ENCODE measurements at regions not wholly inside any gene's neighbourhood (a gene's known extent, or its start where the extent isn't known, plus 50 kb on each side); places are given as distances from the start of the nearest gene placed in this dataset.

GRCh38 chr9:107733523-107733894 lies 243.9 kb upstream of the KLF4 start:
- peak overlapping the region; percentile 19; the same call in 1 of the 2 replicates for H3K4me3 ChIP-seq (ENCODE audit: low read depth, low read length)
- CTCF ChIA-PET = interaction anchor here (0.8 to 1.3 kb wide), 2 partner anchors 15 to 268 kb away, joined by 4 to 5 read pairs; no protein-coding TSS in a partner anchor
- POLR2A ChIA-PET = interaction anchor here (1.2 kb wide), 1 partner anchor 18 kb away, joined by 4 read pairs; no protein-coding TSS in a partner anchor
- TF ChIP-seq CTCF (IDR thresholded peaks at IDR 0.05; ENCODE audit: insufficient read depth, low read length, missing control alignments) = no peak
- DNase-seq (ENCODE audit: low read depth, low spot score) = no peak

- POLR2A ChIA-PET = interaction anchor here (1.2 kb wide), 1 partner anchor 18 kb away, joined by 4 read pairs; no protein-coding TSS in a partner anchor
- H3K4me3 ChIP-seq (ENCODE audit: low read depth, low read length) = peak overlapping the region; percentile 19; the same call in 1 of the 2 replicates
- CTCF ChIA-PET = interaction anchor here (1.3 kb wide), 1 partner anchor 267 kb away, joined by 4 read pairs; no protein-coding TSS in a partner anchor
- no peak for DNase-seq (ENCODE audit: low read depth, low spot score)
- TF ChIP-seq CTCF (IDR thresholded peaks at IDR 0.05; ENCODE audit: insufficient read depth, low read length, missing control alignments) = no peak
Observed at GRCh38 chr9:107732781-107733522, 243.4 kb upstream of the KLF4 start.

- POLR2A ChIA-PET = no interaction called here
- no peak for DNase-seq (ENCODE audit: low read depth, low spot score)
- H3K4me3 ChIP-seq (ENCODE audit: low read depth, low read length) = no peak overlapping the region
- no peak for TF ChIP-seq CTCF (IDR thresholded peaks at IDR 0.05; ENCODE audit: insufficient read depth, low read length, missing control alignments)
- CTCF ChIA-PET = interaction anchor here (0.8 to 1.0 kb wide), 2 partner anchors 17 to 20 kb away, joined by 3 read pairs; no protein-coding TSS in a partner anchor
Observed at GRCh38 chr9:107731115-107731762, 241.7 kb upstream of the KLF4 start.

GRCh38 chr9:107730666-107731065 lies 241.1 kb upstream of the KLF4 start:
- DNase-seq (ENCODE audit: low read depth, low spot score) = no peak
- CTCF ChIA-PET = interaction anchor here (1.0 kb wide), 1 partner anchor 21 kb away, joined by 3 read pairs; no protein-coding TSS in a partner anchor
- no peak for TF ChIP-seq CTCF (IDR thresholded peaks at IDR 0.05; ENCODE audit: insufficient read depth, low read length, missing control alignments)
- POLR2A ChIA-PET = no interaction called here
- no peak overlapping the region for H3K4me3 ChIP-seq (ENCODE audit: low read depth, low read length)

GRCh38 chr9:107727086-107727780 lies 237.7 kb upstream of the KLF4 start:
- no peak for TF ChIP-seq CTCF (IDR thresholded peaks at IDR 0.05; ENCODE audit: insufficient read depth, low read length, missing control alignments)
- no peak overlapping the region for H3K4me3 ChIP-seq (ENCODE audit: low read depth, low read length)
- ChIA-PET POLR2A (interaction anchor here (0.6 kb wide), 1 partner anchor 24 kb away, joined by 4 read pairs; no protein-coding TSS in a partner anchor), CTCF (interaction anchor here (1.1 kb wide), 1 partner anchor 261 kb away, joined by 3 read pairs; no protein-coding TSS in a partner anchor)
- DNase-seq (ENCODE audit: low read depth, low spot score) = no peak
